Naive thymus-derived CD4-positive, alpha-beta T cell (primary cell): ENCODE measurements at regions not wholly inside any gene's neighbourhood (a gene's known extent, or its start where the extent isn't known, plus 50 kb on each side); places are given as distances from the start of the nearest gene placed in this dataset.

ENCODE experiments used
- ATAC-seq: fragments of 150-1000 bp; cut with Tn5 transposase; 2 replicates; pipeline ENCODE4 v1.10.0; 2021; ENCODE audit warnings: mild to moderate bottlenecking, moderate library complexity
- CTCF ChIA-PET: fragments of 350-600 bp; sonication (Branson Sonifier 250); formaldehyde crosslinking; loops from one replicate; lab custom pipeline; 2021; ENCODE audit warnings: antibody characterized with exemption; lab: Charles Lee
- POLR2A ChIA-PET: fragments of 350-600 bp; sonication (Branson Sonifier 250); formaldehyde crosslinking; loops from one replicate; lab custom pipeline; 2021; ENCODE audit warnings: antibody characterized with exemption, inconsistent platforms; lab: Charles Lee
- DNase-seq, 9 donors: peaks; one replicate each; pipeline versions ENCODE4 v3.0.0 to v3.0.0-alpha.2; 2020 to 2022; ENCODE audit warnings: mixed read lengths in 1 of 9
- H3K27ac ChIP-seq: one replicate; pipeline ENCODE4 v1.7.0; 2013; ENCODE audit warnings: mild to moderate bottlenecking, low read depth, low read length, moderate library complexity
- H3K27me3 ChIP-seq, 2 donors: one replicate each; pipeline ENCODE4 v1.7.0; 2013; ENCODE audit warnings: low read length in 2 of 2, mild to moderate bottlenecking in 2 of 2, moderate library complexity in 2 of 2; ENCODE audit not compliant: control insufficient read depth in 2 of 2, insufficient read depth in 2 of 2
- H3K36me3 ChIP-seq, 3 experiments: 1 replicate in 2 of 3; 2 replicates in 1 of 3; pipeline ENCODE4 v1.7.0; 2013; ENCODE audit warnings: low read length in 3 of 3, mild to moderate bottlenecking in 3 of 3, moderate library complexity in 1 of 3; ENCODE audit not compliant: insufficient read depth in 3 of 3, control insufficient read depth in 2 of 3
- H3K4me1 ChIP-seq, 2 donors: one replicate each; pipeline ENCODE4 v1.7.0; 2013; ENCODE audit warnings: low read length in 2 of 2, mild to moderate bottlenecking in 2 of 2, moderate library complexity in 1 of 2; ENCODE audit not compliant: control insufficient read depth in 2 of 2, insufficient read depth in 2 of 2
- H3K4me3 ChIP-seq: 2 replicates; pipeline ENCODE4 v1.7.0; 2013; ENCODE audit warnings: mild to moderate bottlenecking, low read length
- H3K9me3 ChIP-seq, 3 experiments: 1 replicate in 2 of 3; 2 replicates in 1 of 3; pipeline ENCODE4 v1.7.0; 2013; ENCODE audit warnings: low read length in 3 of 3; ENCODE audit not compliant: control insufficient read depth in 2 of 3
- H3K27ac Mint-ChIP-seq, 9 donors: one replicate each; pipeline ENCODE4 v1.8.0; 2020 to 2022; ENCODE audit warnings: mixed read lengths in 9 of 9, mild to moderate bottlenecking in 8 of 9, moderate library complexity in 5 of 9, inconsistent platforms in 2 of 9
- H3K27me3 Mint-ChIP-seq, 5 donors: one replicate each; pipeline ENCODE4 v1.8.0; 2021 to 2022; ENCODE audit warnings: mixed read lengths in 5 of 5, mild to moderate bottlenecking in 1 of 5
- H3K36me3 Mint-ChIP-seq, 5 donors: one replicate each; pipeline ENCODE4 v1.8.0; 2020 to 2022; ENCODE audit warnings: mixed read lengths in 5 of 5, mild to moderate bottlenecking in 3 of 5, inconsistent platforms in 1 of 5
- H3K4me1 Mint-ChIP-seq, 7 donors: one replicate each; pipeline ENCODE4 v1.8.0; 2020 to 2022; ENCODE audit warnings: mixed read lengths in 7 of 7, mild to moderate bottlenecking in 3 of 7, inconsistent platforms in 1 of 7
- H3K4me3 Mint-ChIP-seq, 10 donors: one replicate each; pipeline ENCODE4 v1.8.0; 2020 to 2022; ENCODE audit warnings: mild to moderate bottlenecking in 10 of 10, mixed read lengths in 10 of 10, moderate library complexity in 6 of 10, inconsistent platforms in 2 of 10
- H3K9me3 Mint-ChIP-seq, 11 donors: one replicate each; pipeline ENCODE4 v1.8.0; 2020 to 2022; ENCODE audit warnings: mixed read lengths in 11 of 11, mild to moderate bottlenecking in 4 of 11, inconsistent platforms in 1 of 11, moderate library complexity in 1 of 11
- intact Hi-C, 2 donors: fragments of 100-400 bp; cut with micrococcal nuclease; formaldehyde crosslinking; loops; one replicate each; pipeline ENCODE4 v1.15.1; 2023

- DNase-seq = no peak
- ChIA-PET POLR2A (no interaction called here), CTCF (no interaction called here)
- Mint-ChIP-seq H3K4me1 (peaks cover 0 to 7% (median 0%) of the 10 kb centered on the region in 7 donors), H3K27me3 (no peaks in the 10 kb centered on the region), H3K9me3 (peaks cover under 1 to 24% (median 12%) of the 10 kb centered on the region in 11 donors), H3K36me3 (peaks cover 0 to 3% (median 0%) of the 10 kb centered on the region in 5 donors), H3K4me3 (no peak overlapping the region), H3K27ac (no peak overlapping the region)
- H3K4me1 ChIP-seq = no peaks in the 10 kb centered on the region
- no peak for ATAC-seq
- no peaks in the 10 kb centered on the region for H3K27me3 ChIP-seq
- H3K27ac ChIP-seq = no peak overlapping the region
- no peaks in the 10 kb centered on the region for H3K36me3 ChIP-seq
- H3K9me3 ChIP-seq = no peaks in the 10 kb centered on the region
- intact Hi-C loops = no loop called here
- H3K4me3 ChIP-seq = no peak overlapping the region
These were observed 1570.0 kb upstream of the DEFB115 start for GRCh38 chr20:29687438-29687837.

DNA sequence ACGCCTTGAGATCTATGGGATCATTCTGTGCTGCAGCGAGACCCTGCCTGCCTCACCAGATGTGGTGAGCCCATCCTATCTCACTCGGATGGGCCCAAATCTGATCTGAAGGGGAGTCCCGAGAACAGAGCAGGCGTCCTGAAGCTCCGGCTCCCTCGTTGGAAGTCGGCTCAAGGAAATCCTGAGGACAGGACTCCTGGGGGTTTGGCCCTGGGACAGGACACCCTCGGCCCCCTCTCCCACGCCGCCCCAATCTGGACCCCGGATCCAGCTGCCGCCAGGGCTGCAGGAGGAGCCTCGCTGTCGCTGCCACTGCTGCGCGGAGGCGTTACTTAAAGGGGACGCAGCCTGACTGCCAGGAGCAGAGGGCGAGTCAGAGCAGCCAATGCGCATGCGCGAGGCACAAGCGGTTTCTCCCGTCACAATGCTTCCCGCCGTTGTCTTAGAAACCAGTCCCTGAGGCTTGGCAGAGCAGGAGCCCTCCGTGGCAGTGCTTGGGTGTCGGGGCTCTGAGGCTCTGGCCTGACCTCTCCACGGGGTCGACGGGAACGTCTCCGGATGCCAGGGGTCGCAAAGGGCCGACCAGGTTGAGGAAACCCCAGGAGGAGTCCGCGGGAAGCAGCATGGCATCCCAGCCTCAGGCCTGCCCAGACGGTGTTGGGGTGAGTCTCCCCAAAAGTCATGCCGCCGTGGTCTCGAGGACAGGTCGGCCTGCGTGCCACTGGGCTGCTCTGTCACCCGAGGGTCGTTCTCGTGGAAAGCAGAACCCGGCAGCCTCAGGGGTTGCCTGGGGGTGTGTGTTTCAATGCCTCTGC lies 1567.8 kb upstream of the DEFB115 start:
- Histone ChIP-seq H3K9me3 (no peaks in the 10 kb centered on the region), H3K27ac (no peak overlapping the region), H3K36me3 (no peaks in the 10 kb centered on the region), H3K27me3 (no peaks in the 10 kb centered on the region), H3K4me3 (no peak overlapping the region), H3K4me1 (no peaks in the 10 kb centered on the region)
- H3K4me3 Mint-ChIP-seq = peak overlapping the region in 4 of 10 donors; percentile 38 to 60 (median 44)
- CTCF ChIA-PET = no interaction called here
- intact Hi-C loops = no loop called here
- H3K4me1 Mint-ChIP-seq = peaks cover 0 to 7% (median 0%) of the 10 kb centered on the region in 7 donors
- POLR2A ChIA-PET = no interaction called here
- H3K36me3 Mint-ChIP-seq = peaks cover 0 to 3% (median 0%) of the 10 kb centered on the region in 5 donors
- peak in 4 of 9 donors; percentile 15 to 64 (median 24) for DNase-seq
- H3K9me3 Mint-ChIP-seq = peaks cover 0 to 23% (median 9%) of the 10 kb centered on the region in 11 donors
- no peaks in the 10 kb centered on the region for H3K27me3 Mint-ChIP-seq
- ATAC-seq = peak; percentile 46
- H3K27ac Mint-ChIP-seq = peak overlapping the region in 1 of 9 donors; percentile 17

DNA sequence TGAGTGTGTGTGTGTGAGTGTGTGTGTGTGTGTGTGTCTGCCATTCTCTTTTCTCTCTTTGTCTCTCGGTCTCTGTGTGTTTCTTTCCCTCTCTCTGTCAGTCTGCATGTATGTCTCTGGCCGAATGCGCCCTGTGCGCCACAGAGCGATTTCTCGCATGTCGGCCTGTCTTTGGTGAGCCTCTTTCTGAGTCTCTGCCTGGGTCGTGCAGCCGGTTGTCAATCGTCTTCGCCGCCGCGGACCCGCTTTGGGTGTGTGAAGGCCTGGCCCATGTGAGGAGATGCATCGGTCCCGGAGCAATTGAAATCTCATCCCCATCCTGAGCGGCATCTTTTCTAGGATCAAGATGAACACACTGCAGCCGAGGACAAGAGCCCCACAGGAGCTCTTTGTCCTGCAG lies 1567.2 kb upstream of the DEFB115 start:
- no peak for ATAC-seq
- Mint-ChIP-seq H3K4me1 (peaks cover 0 to 7% (median 0%) of the 10 kb centered on the region in 7 donors), H3K4me3 (peak overlapping the region in 2 of 10 donors; percentile 8 to 26)

GRCh38 chr20:29740601-29740950 lies 1516.9 kb upstream of the DEFB115 start:
- ChIA-PET POLR2A (no interaction called here), CTCF (no interaction called here)
- Histone ChIP-seq H3K4me3 (no peak overlapping the region), H3K27me3 (no peaks in the 10 kb centered on the region), H3K9me3 (peaks cover 0 to 12% (median 0%) of the 10 kb centered on the region in 3 experiments), H3K4me1 (no peaks in the 10 kb centered on the region), H3K36me3 (no peaks in the 10 kb centered on the region), H3K27ac (no peak overlapping the region)
- Mint-ChIP-seq H3K4me1 (no peaks in the 10 kb centered on the region), H3K27ac (no peak overlapping the region), H3K36me3 (peaks cover 0 to 5% (median 0%) of the 10 kb centered on the region in 5 donors), H3K27me3 (peaks cover 0 to 7% (median 0%) of the 10 kb centered on the region in 5 donors), H3K4me3 (peak overlapping the region in 2 of 10 donors; percentile 39 to 48), H3K9me3 (peaks cover 0 to 40% (median 26%) of the 10 kb centered on the region in 11 donors)
- intact Hi-C loops = no loop called here
- no peak for ATAC-seq
- no peak for DNase-seq

More for the DNA sequence above, 1567.2 kb upstream of the DEFB115 start:
- Histone ChIP-seq H3K4me1 (no peaks in the 10 kb centered on the region), H3K9me3 (no peaks in the 10 kb centered on the region), H3K27ac (no peak overlapping the region), H3K36me3 (no peaks in the 10 kb centered on the region), H3K27me3 (no peaks in the 10 kb centered on the region), H3K4me3 (no peak overlapping the region)
- intact Hi-C loops = no loop called here
- DNase-seq = no peak
- Mint-ChIP-seq H3K9me3 (peaks cover 0 to 30% (median 9%) of the 10 kb centered on the region in 11 donors), H3K36me3 (peaks cover 0 to 3% (median 0%) of the 10 kb centered on the region in 5 donors), H3K27ac (no peak overlapping the region), H3K27me3 (no peaks in the 10 kb centered on the region)
- ChIA-PET POLR2A (no interaction called here), CTCF (no interaction called here)

GRCh38 chr20:29740951-29741593 lies 1516.4 kb upstream of the DEFB115 start:
- Histone ChIP-seq H3K27ac (no peak overlapping the region), H3K27me3 (no peaks in the 10 kb centered on the region), H3K36me3 (no peaks in the 10 kb centered on the region), H3K4me3 (no peak overlapping the region), H3K9me3 (peaks cover 0 to 12% (median 0%) of the 10 kb centered on the region in 3 experiments), H3K4me1 (no peaks in the 10 kb centered on the region)
- CTCF ChIA-PET = no interaction called here
- ATAC-seq (no peak), DNase-seq (no peak)
- H3K27me3 Mint-ChIP-seq = peaks cover 0 to 7% (median 0%) of the 10 kb centered on the region in 5 donors
- intact Hi-C loops = no loop called here
- peaks cover 0 to 41% (median 24%) of the 10 kb centered on the region in 11 donors for H3K9me3 Mint-ChIP-seq
- POLR2A ChIA-PET = no interaction called here
- peaks cover 0 to 5% (median 0%) of the 10 kb centered on the region in 5 donors for H3K36me3 Mint-ChIP-seq
- H3K4me1 Mint-ChIP-seq = no peaks in the 10 kb centered on the region
- H3K27ac Mint-ChIP-seq = no peak overlapping the region
- peak overlapping the region in 2 of 10 donors; percentile 25 to 62 for H3K4me3 Mint-ChIP-seq

DNA sequence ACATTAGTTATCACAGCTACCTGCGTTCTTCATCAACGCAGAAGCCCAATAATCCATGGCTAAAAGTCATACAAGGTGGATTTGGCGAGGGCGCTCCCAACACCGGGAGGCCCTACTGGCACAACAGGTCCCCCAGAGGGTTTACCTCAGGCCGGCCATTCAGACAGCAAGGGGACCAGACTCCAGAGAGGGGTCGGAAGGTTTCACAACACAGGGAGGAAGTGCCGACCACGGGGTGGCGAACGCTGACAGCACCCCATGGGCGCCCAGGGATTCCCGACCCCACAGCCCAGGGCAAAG lies 1515.9 kb upstream of the DEFB115 start:
- Mint-ChIP-seq H3K9me3 (peaks cover 0 to 45% (median 23%) of the 10 kb centered on the region in 11 donors), H3K27me3 (peaks cover 0 to 7% (median 0%) of the 10 kb centered on the region in 5 donors), H3K4me1 (no peaks in the 10 kb centered on the region), H3K4me3 (peak overlapping the region in 2 of 10 donors; percentile 25 to 62), H3K27ac (no peak overlapping the region), H3K36me3 (peaks cover 0 to 5% (median 0%) of the 10 kb centered on the region in 5 donors)
- intact Hi-C loops = no loop called here
- no peaks in the 10 kb centered on the region for H3K36me3 ChIP-seq
- no peak overlapping the region for H3K4me3 ChIP-seq
- ATAC-seq = no peak
- ChIA-PET CTCF (no interaction called here), POLR2A (no interaction called here)
- no peak for DNase-seq
- H3K27ac ChIP-seq = no peak overlapping the region
- no peaks in the 10 kb centered on the region for H3K4me1 ChIP-seq
- H3K27me3 ChIP-seq = no peaks in the 10 kb centered on the region
- peaks cover 0 to 12% (median 0%) of the 10 kb centered on the region in 3 experiments for H3K9me3 ChIP-seq
